ENCODE measurements at regions not wholly inside any gene's neighbourhood (a gene's known extent, or its start where the extent isn't known, plus 50 kb on each side); places are given as distances from the start of the nearest gene placed in this dataset.
A peak's percentile ranks its signal among the peaks of the same experiment; 100 is the strongest.

DNA sequence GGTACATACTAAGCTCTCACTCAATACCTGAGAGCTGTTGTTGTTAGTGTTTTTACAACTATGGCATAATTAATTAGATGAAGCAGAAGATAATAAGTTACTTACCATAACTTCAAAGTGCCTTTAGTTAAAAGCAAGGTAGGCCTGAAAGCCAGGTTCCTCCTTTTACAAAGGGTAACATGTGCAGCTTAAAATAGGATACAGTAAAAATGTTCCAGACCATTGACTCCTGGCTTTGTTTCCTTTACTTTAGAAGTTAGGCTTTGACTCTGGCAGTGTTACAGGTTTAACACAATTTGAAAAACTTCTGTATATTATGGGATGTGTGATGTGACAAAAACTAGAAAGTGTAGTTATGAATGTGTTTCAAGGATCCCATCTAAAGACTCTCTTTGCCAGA lies 522.5 kb downstream of the EPM2A start:
- Histone ChIP-seq H3K4me3 (no peak overlapping the region), H3K27me3 (no peaks in the 10 kb centered on the region), H3K4me1 (peaks cover 0 to 26% (median 0%) of the 10 kb centered on the region in 3 donors), H3K9me3 (no peaks in the 10 kb centered on the region), H3K36me3 (no peaks in the 10 kb centered on the region), H3K27ac (peak overlapping the region in 2 of 4 donors; percentile 28 to 47)
- no peak for TF ChIP-seq EP300 (IDR thresholded peaks at IDR 0.05)
- TF ChIP-seq POLR2A (IDR thresholded peaks at IDR 0.05), result no peak
- no peak for TF ChIP-seq CTCF (IDR thresholded peaks at IDR 0.05)
- TF ChIP-seq POLR2AphosphoS5 (IDR thresholded peaks at IDR 0.05), result no peak
- no peak for ATAC-seq

DNA sequence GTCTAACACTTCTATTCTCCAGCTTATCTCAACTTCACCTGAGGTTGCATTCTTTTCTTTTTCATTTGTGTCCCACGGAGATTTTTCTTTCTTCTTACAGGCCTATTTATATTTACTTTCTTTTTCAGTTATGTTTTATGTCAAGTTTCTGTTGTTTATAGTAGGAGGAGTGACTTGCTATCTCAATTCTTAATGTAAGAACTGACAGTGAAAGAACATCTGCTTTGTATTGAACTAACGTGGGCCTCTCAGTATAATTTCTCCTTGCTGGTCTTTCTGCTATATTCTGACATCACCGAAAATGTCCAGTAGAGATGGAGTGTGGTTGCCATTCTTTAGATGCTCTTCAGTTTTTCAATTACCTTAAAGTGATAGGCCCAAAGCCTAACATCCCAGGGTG lies 521.7 kb downstream of the EPM2A start:
- Histone ChIP-seq H3K9me3 (no peaks in the 10 kb centered on the region), H3K4me3 (no peak overlapping the region), H3K27me3 (no peaks in the 10 kb centered on the region), H3K27ac (peak overlapping the region in 2 of 4 donors; percentile 28 to 47), H3K4me1 (peaks cover 0 to 26% (median 0%) of the 10 kb centered on the region in 3 donors), H3K36me3 (no peaks in the 10 kb centered on the region)
- ATAC-seq, result no peak
- no peak for TF ChIP-seq CTCF (IDR thresholded peaks at IDR 0.05)
- no peak for TF ChIP-seq EP300 (IDR thresholded peaks at IDR 0.05)
- no peak for TF ChIP-seq POLR2A (IDR thresholded peaks at IDR 0.05)
- TF ChIP-seq POLR2AphosphoS5 (IDR thresholded peaks at IDR 0.05), result no peak
- WGBS, 2 donors (ENCODE audit: low coverage in 1 of 2), result 46 to 52% methylated on average over 3 of the region's 3 CpGs

DNA sequence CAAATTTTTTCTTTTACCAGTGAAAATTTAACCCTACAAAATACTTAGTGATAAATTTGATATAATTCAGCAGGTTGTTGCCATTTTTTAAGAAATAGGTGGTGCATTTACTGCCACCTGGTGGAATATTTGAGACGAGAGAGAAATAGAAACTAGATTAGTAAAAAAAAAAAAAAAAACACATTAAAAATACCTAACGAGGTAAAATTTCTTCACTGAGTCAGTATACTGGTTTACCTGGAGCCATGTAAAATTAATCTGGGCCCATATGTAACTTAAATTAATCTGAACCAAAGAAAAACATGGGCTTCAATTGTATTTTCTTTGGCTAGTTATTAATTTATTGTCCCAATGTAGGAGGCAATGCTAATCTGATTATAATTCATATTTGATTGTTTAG lies 520.8 kb downstream of the EPM2A start:
- WGBS, 2 donors (ENCODE audit: low coverage in 1 of 2), result 0% methylated on average over 2 of the region's 2 CpGs
- Histone ChIP-seq H3K36me3 (no peaks in the 10 kb centered on the region), H3K27ac (no peak overlapping the region), H3K4me3 (no peak overlapping the region), H3K4me1 (peaks cover 0 to 26% (median 0%) of the 10 kb centered on the region in 3 donors), H3K9me3 (no peaks in the 10 kb centered on the region), H3K27me3 (no peaks in the 10 kb centered on the region)
- ATAC-seq, result no peak
- TF ChIP-seq CTCF (IDR thresholded peaks at IDR 0.05), result peak; percentile 43 to 61 (median 46)
- TF ChIP-seq POLR2A (IDR thresholded peaks at IDR 0.05), result no peak

DNA sequence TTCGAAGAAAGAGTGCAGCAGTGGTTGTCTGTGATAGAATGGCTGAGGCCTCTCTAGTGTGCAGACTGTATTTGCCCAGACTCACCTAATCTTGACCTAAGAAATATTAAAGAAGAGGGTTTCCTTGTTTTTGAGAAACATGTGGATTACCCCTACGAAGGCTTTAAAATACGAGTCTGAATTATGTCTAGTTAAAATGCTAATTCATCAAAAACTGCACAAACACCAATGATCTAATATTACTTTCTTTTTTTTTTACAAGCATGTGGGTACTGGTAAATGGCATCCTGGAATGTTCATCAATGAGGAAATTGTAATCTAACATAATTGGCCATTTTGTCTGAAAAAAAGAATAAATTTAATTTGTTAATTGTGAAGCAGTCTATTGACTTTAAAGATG lies 510.9 kb downstream of the EPM2A start:
- ATAC-seq, result no peak
- no peaks in the 10 kb centered on the region for H3K9me3 ChIP-seq
- no peaks in the 10 kb centered on the region for H3K36me3 ChIP-seq
- no peaks in the 10 kb centered on the region for H3K4me1 ChIP-seq
- WGBS, 2 donors (ENCODE audit: low coverage in 1 of 2), result 63 to 88% methylated on average over 2 to 3 of the region's 3 CpGs
- H3K27ac ChIP-seq, result no peak overlapping the region
- TF ChIP-seq POLR2A (IDR thresholded peaks at IDR 0.05), result no peak
- no peaks in the 10 kb centered on the region for H3K27me3 ChIP-seq
- no peak overlapping the region for H3K4me3 ChIP-seq

GRCh38 chr6:145225500-145225899 lies 509.8 kb downstream of the EPM2A start:
- Histone ChIP-seq H3K9me3 (no peaks in the 10 kb centered on the region), H3K27ac (no peak overlapping the region), H3K4me3 (no peak overlapping the region), H3K27me3 (no peaks in the 10 kb centered on the region), H3K4me1 (no peaks in the 10 kb centered on the region), H3K36me3 (no peaks in the 10 kb centered on the region)
- ATAC-seq, result no peak
- whole genome bisulfite sequencing, 2 donors (ENCODE audit: low coverage in 1 of 2), result 65 to 83% methylated on average over 3 of the region's 3 CpGs
- TF ChIP-seq EP300 (IDR thresholded peaks at IDR 0.05) (no peak), POLR2AphosphoS5 (IDR thresholded peaks at IDR 0.05) (no peak), CTCF (IDR thresholded peaks at IDR 0.05) (no peak), POLR2A (IDR thresholded peaks at IDR 0.05) (no peak)

- 93 to 94% methylated on average over 5 to 6 of the region's 6 CpGs for WGBS, 2 donors (ENCODE audit: low coverage in 1 of 2)
- Histone ChIP-seq H3K4me1 (no peaks in the 10 kb centered on the region), H3K4me3 (no peak overlapping the region), H3K9me3 (no peaks in the 10 kb centered on the region), H3K27ac (no peak overlapping the region), H3K36me3 (no peaks in the 10 kb centered on the region), H3K27me3 (no peaks in the 10 kb centered on the region)
- no peak for TF ChIP-seq POLR2A (IDR thresholded peaks at IDR 0.05)
- no peak for ATAC-seq
Measured at GRCh38 chr6:145227593-145227992, 507.7 kb downstream of the EPM2A start.

Data from gastroesophageal sphincter (tissue), 4 donors.